CD4-positive, alpha-beta T cell treated with Interleukin-15 for 4 hours (primary cell): ENCODE measurements at regions not wholly inside any gene's neighbourhood (a gene's known extent, or its start where the extent isn't known, plus 50 kb on each side); places are given as distances from the start of the nearest gene placed in this dataset.

Experiments
- DNase-seq: peaks from one replicate; pipeline ENCODE4 v3.0.0-alpha.2; 2020; ENCODE audit warnings: low spot score

DNA sequence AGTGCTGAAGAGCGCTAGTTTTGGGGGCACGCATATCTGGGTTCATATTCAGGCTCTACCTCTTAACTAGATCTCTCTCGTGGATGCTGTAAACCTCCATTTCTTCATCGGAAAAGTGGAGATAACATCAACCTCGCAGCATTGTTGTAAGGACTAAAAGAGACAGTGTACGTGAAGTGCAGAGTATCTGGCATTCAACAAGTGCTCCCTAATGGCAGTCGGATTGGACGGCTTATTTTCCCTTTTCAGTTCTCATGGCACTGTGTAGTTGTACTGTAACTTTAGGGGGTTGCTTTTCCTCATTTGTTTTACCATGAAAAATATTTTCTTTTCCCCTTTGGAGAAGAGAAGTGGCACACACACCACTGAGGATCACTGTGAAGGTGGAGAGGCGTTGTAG, 51.4 kb upstream of the ESX1 start:
- no peak for DNase-seq
